Daoy (cell line): ENCODE measurements at regions not wholly inside any gene's neighbourhood (a gene's known extent, or its start where the extent isn't known, plus 50 kb on each side); places are given as distances from the start of the nearest gene placed in this dataset.
"Not testable (repeated sequence)": the region's sequence is repeated elsewhere in the genome, so short reads cannot be mapped to it uniquely, and the experiment has no call there.

ENCODE experiments used
- DNase-seq: peaks from one replicate; pipeline ENCODE4 v3.0.0-alpha.2; 2015; ENCODE audit warnings: low read depth

GRCh38 chr12:54713876-54714275 lies 65.7 kb upstream of the DCD start:
- not testable (repeated sequence) for DNase-seq

- no peak for DNase-seq
Measured at GRCh38 chr12:54711669-54712068, 63.5 kb upstream of the DCD start.

- DNase-seq = no peak
Measured at GRCh38 chr12:54708826-54709225, 60.7 kb upstream of the DCD start.

- no peak for DNase-seq
Measured at GRCh38 chr12:54704202-54704601, 56.0 kb upstream of the DCD start.

DNA sequence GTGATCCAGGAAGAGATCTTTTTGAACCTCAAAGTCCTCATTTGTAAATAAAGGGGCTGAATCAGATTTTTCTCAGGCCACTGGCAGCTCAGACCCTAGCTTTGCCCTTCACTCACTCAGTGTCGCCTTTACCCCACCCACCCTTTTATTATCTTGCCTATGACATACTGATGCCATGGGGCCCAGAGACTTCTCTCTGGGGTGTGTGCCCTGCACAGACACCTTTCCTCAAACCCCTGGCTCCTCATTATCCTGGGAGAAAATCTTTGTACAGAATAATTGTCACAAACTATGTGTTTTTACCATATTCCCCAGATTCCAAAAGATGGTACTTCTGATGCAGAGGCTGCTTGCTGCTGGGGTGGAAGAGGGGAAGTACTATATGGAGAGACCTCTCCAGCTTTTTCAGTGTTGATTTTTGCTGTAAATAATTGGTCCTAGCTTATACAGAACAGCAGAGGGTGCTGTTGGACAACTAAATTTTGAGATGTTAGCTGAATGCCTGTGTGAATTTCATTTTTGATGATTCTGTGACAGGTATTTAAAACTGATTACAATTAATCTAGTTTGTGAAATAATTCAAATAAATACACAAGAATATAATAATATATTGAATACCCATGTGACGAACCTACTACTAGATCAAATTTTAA lies 53.9 kb upstream of the DCD start:
- peak; percentile 58 for DNase-seq

DNA sequence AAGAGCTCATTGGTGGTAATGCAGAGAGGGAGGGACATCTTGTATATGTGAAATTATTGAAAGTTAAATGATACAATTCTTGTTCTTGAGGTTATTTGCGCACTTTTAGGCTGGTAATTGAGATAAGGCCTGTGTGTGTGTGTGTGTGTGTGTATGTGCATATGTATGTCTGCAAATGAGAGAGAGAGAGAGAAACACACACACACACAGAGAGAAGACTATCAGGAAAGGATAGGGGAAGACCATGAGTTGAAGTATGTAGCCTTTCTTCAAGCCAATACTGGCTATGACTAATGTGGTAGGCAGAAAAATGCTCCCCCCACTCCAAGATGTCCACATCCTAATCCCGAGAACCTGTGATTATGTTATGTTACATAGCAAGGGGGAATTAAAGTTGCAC lies 52.7 kb upstream of the DCD start:
- DNase-seq = no peak

DNA sequence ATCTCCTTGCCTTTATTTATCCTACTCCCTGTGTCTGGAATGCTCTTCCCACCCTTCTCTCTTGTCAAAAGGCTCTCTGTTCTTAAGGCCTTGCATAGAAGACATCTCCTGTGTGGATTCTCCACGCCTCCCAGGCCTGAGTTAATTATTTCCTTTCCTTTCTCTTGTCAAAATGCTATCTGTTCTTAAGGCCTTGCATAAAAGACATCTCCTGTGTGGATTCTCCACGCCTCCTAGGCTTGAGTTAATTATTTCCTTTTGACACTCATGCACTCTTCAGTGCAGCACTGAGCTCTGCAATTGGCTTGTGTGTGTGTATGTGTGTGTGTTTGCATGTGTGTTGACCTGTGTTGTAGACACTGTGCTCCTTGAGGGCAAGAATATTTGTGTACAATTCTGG lies 52.1 kb upstream of the DCD start:
- no peak for DNase-seq
